Cardiac muscle cell (in vitro differentiated cells and primary cell): ENCODE measurements at regions not wholly inside any gene's neighbourhood (a gene's known extent, or its start where the extent isn't known, plus 50 kb on each side); places are given as distances from the start of the nearest gene placed in this dataset.

Experiments used
- DNase-seq, 2 donors: peaks; one replicate each; pipeline versions ENCODE4 v3.0.0 to v3.0.0-alpha.2; 2010 to 2017; ENCODE audit warnings: low read depth in 1 of 2, low spot score in 1 of 2
- H3K27ac ChIP-seq: fragments of 200-600 bp; sonication (generic); 2 replicates; pipeline ENCODE4 v1.5.1; 2016
- H3K27me3 ChIP-seq: fragments of 200-600 bp; sonication (generic); 2 replicates; pipeline ENCODE4 v1.6.0; 2016; ENCODE audit warnings: control low read depth
- H3K36me3 ChIP-seq: fragments of 200-600 bp; sonication (generic); 2 replicates; pipeline ENCODE4 v1.5.1; 2016; ENCODE audit warnings: control low read depth
- H3K4me1 ChIP-seq: fragments of 200-600 bp; sonication (generic); 2 replicates; pipeline ENCODE4 v1.8.1; 2017; ENCODE audit warnings: low read depth, mild to moderate bottlenecking, mixed run types
- H3K4me3 ChIP-seq: fragments of 200-600 bp; sonication (generic); 2 replicates; pipeline ENCODE4 v1.5.1; 2016; ENCODE audit warnings: mild to moderate bottlenecking
- H3K9me3 ChIP-seq: fragments of 200-600 bp; sonication (generic); 2 replicates; pipeline ENCODE4 v1.5.1; 2017; ENCODE audit warnings: low read depth, mild to moderate bottlenecking, control low read depth
- CTCF ChIP-seq: IDR thresholded peaks from 2 replicates; pipeline ENCODE4 v1.5.1; 2012; ENCODE audit warnings: low read depth, mild to moderate bottlenecking, low read length

- TF ChIP-seq CTCF: no peak
- Histone ChIP-seq H3K27ac (no peak overlapping the region), H3K4me3 (no peak overlapping the region), H3K4me1 (no peaks in the 10 kb centered on the region), H3K9me3 (no peaks in the 10 kb centered on the region), H3K36me3 (no peaks in the 10 kb centered on the region), H3K27me3 (peaks cover 5% of the 10 kb centered on the region)
- DNase-seq: no peak
These were observed 81.6 kb downstream of the TMEM174 start for GRCh38 chr5:73254642-73255041.

- Histone ChIP-seq H3K9me3 (no peaks in the 10 kb centered on the region), H3K36me3 (no peaks in the 10 kb centered on the region), H3K27me3 (peaks cover 6% of the 10 kb centered on the region), H3K4me1 (no peaks in the 10 kb centered on the region), H3K4me3 (no peak overlapping the region), H3K27ac (no peak overlapping the region)
- no peak for DNase-seq
- TF ChIP-seq CTCF: no peak
These were observed 80.2 kb downstream of the TMEM174 start for GRCh38 chr5:73253047-73253660.

GRCh38 chr5:73250645-73251044 is 77.7 kb downstream of the TMEM174 start:
- Histone ChIP-seq H3K9me3 (no peaks in the 10 kb centered on the region), H3K36me3 (no peaks in the 10 kb centered on the region), H3K27ac (no peak overlapping the region), H3K27me3 (peaks cover 6% of the 10 kb centered on the region), H3K4me1 (no peaks in the 10 kb centered on the region), H3K4me3 (no peak overlapping the region)
- TF ChIP-seq CTCF: no peak
- DNase-seq: no peak

- no peak for DNase-seq
- Histone ChIP-seq H3K4me3 (no peak overlapping the region), H3K27ac (no peak overlapping the region), H3K36me3 (no peaks in the 10 kb centered on the region), H3K27me3 (peaks cover 52% of the 10 kb centered on the region), H3K4me1 (no peaks in the 10 kb centered on the region), H3K9me3 (no peaks in the 10 kb centered on the region)
- no peak for TF ChIP-seq CTCF
These were observed 69.7 kb downstream of the TMEM174 start for GRCh38 chr5:73242735-73243134.

GRCh38 chr5:73238873-73239272 is 65.9 kb downstream of the TMEM174 start:
- H3K9me3 ChIP-seq: no peaks in the 10 kb centered on the region
- no peak for TF ChIP-seq CTCF
- DNase-seq: no peak
- peaks cover 89% of the 10 kb centered on the region for H3K27me3 ChIP-seq
- no peak overlapping the region for H3K27ac ChIP-seq
- no peaks in the 10 kb centered on the region for H3K4me1 ChIP-seq
- no peaks in the 10 kb centered on the region for H3K36me3 ChIP-seq
- H3K4me3 ChIP-seq: no peak overlapping the region
